ENCODE measurements at regions not wholly inside any gene's neighbourhood (a gene's known extent, or its start where the extent isn't known, plus 50 kb on each side); places are given as distances from the start of the nearest gene placed in this dataset.

DNA sequence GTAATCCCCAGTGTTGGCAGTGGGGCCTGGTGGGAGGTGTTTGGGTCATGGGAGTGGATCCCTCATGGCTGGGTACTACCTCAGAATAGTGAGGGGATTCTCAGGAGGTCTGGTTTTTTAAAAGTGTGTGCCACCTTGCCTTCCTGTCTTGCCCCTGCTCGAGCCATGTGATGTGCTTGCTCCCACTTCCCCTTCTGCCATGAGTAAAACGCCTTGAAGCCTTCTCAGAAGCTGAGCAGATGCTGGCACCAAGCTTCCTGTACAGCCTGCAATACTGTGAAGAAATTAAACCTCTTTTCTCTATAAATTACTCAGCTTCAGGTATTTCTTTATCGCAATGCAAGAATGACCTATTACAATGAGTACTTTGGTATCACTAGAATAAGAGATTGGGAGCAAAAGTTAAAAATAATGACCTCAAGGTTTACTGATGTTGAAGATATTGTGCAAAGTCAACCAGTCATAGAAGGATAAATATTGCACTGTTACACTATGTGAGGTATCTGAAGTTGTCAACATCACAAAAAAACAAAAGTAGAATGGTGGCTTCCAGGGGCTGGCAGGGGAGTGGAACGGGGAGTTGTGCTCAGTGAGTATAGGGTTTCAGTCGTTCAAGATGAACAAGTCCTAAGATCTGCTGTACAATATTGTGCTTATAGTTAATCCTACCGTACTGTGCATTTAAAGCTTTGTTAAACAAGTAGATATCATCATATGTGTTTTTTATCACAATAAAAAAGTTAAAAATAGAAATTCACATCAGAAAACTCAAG lies 938.3 kb upstream of the CNTNAP5 start:
- H3K36me3 ChIP-seq: no peaks in the 10 kb centered on the region
- H3K4me1 ChIP-seq: no peaks in the 10 kb centered on the region
- no peak overlapping the region for H3K27ac ChIP-seq
- H3K9me3 ChIP-seq: no peaks in the 10 kb centered on the region
- no peak for DNase-seq
- no peak overlapping the region for H3K4me3 ChIP-seq
- H3K27me3 ChIP-seq: no peaks in the 10 kb centered on the region
- TF ChIP-seq, protein P1, sequence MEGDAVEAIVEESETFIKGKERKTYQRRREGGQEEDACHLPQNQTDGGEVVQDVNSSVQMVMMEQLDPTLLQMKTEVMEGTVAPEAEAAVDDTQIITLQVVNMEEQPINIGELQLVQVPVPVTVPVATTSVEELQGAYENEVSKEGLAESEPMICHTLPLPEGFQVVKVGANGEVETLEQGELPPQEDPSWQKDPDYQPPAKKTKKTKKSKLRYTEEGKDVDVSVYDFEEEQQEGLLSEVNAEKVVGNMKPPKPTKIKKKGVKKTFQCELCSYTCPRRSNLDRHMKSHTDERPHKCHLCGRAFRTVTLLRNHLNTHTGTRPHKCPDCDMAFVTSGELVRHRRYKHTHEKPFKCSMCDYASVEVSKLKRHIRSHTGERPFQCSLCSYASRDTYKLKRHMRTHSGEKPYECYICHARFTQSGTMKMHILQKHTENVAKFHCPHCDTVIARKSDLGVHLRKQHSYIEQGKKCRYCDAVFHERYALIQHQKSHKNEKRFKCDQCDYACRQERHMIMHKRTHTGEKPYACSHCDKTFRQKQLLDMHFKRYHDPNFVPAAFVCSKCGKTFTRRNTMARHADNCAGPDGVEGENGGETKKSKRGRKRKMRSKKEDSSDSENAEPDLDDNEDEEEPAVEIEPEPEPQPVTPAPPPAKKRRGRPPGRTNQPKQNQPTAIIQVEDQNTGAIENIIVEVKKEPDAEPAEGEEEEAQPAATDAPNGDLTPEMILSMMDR (IDR thresholded peaks at IDR 0.05): no peak
- no peak for TF ChIP-seq POLR2A (IDR thresholded peaks at IDR 0.05)

DNA sequence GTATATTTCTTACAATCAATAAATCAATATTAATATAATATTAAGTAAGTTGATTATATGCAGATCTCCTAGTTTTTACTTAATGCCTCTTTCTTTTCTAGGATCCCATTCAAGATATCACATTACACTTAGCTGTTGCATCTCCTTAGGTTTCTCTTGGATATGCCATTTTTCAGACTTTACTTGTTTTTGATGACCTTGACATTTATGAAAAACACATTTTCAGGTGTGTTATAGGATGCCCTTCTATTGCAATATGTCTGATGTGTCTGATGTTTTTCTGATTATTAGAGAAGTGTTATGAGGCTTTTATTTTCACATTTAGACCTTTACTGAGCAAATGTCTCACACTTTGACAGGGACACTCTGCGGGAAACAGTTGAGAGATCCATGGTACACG lies 933.6 kb upstream of the CNTNAP5 start:
- no peak for DNase-seq
- Histone ChIP-seq H3K36me3 (no peaks in the 10 kb centered on the region), H3K4me3 (no peak overlapping the region), H3K9me3 (no peaks in the 10 kb centered on the region), H3K27me3 (no peaks in the 10 kb centered on the region), H3K27ac (no peak overlapping the region), H3K4me1 (no peaks in the 10 kb centered on the region)
- TF ChIP-seq, protein P1 (IDR thresholded peaks at IDR 0.05): no peak
- TF ChIP-seq POLR2A (IDR thresholded peaks at IDR 0.05): no peak

DNA sequence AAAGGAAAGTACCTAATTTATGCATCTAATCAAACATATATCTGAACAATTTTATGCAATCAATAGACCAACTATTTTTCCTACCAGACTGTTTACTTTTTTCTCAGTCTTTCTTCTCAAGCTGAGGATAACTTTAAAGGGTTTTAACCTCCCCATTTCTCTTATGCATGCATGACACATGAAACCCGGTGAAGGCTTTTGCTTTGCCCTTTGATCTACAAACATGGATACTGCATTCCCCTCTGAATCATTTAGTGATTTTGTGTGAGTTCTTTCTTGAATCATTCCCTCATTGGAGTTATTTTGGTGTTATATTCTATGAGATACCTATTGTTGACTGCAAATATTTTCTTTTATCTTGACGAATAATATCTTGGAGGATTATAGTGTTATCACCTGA lies 931.9 kb upstream of the CNTNAP5 start:
- no peak overlapping the region for H3K27ac ChIP-seq
- TF ChIP-seq, protein P1 (IDR thresholded peaks at IDR 0.05): no peak
- TF ChIP-seq POLR2A (IDR thresholded peaks at IDR 0.05): no peak
- no peaks in the 10 kb centered on the region for H3K36me3 ChIP-seq

DNA sequence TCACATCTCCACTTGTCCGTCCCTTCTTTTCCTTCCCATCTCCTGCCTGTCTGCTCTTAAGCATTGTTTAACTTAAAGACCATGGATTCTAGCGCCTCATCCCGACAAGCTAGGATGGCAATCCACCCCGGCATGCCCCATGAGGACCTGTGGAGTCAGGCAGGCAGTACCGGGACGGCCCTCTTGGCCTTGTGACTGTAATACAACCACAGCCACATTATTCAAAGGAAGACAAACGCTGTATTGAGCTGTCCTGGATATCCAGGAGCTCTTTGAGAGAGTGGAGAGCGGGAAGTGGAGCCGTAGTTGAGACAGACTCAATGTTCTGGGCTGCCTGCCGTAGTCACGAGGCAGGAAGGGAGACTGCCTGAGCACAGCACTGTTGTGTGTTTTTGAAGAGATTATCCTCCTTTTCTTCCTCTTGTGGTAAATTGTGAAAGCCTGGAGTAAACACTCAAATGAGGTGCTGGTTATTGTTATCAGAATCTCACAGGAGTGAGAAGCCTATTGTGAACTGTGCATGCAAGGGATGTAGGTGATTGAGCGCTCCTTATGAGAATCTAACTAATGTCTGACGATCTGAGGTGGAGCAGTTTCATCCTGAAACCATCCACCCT lies 929.8 kb upstream of the CNTNAP5 start:
- no peaks in the 10 kb centered on the region for H3K27me3 ChIP-seq
- no peak overlapping the region for H3K27ac ChIP-seq

More for the DNA sequence above, 931.9 kb upstream of the CNTNAP5 start:
- Histone ChIP-seq H3K4me3 (no peak overlapping the region), H3K9me3 (no peaks in the 10 kb centered on the region), H3K27me3 (no peaks in the 10 kb centered on the region), H3K4me1 (no peaks in the 10 kb centered on the region)
- no peak for DNase-seq

DNA sequence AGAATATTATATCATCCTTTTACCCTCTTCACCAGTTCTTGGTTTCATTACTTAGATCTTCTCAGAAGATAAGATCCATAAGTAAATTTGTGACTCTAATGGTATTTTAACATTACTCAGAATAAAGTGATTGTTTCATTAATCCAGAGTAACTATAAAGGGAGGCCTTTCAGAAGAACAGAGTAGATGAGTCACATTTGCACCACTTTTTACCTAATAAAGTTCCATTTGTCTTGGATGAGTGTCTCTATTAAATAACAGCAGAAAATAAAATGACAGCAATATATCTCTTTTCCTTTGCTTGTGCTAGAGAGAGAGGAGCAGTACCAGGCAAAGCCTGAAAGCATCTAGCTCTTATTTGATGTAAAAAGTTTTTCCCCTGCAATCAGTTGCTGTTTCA lies 926.5 kb upstream of the CNTNAP5 start:
- no peak overlapping the region for H3K27ac ChIP-seq
- no peak for TF ChIP-seq POLR2A (IDR thresholded peaks at IDR 0.05)
- TF ChIP-seq, protein P1 (IDR thresholded peaks at IDR 0.05): no peak
- no peaks in the 10 kb centered on the region for H3K27me3 ChIP-seq
- H3K4me3 ChIP-seq: no peak overlapping the region
- no peaks in the 10 kb centered on the region for H3K9me3 ChIP-seq
- DNase-seq: no peak
- H3K36me3 ChIP-seq: no peaks in the 10 kb centered on the region
- no peaks in the 10 kb centered on the region for H3K4me1 ChIP-seq

More for the DNA sequence above, 929.8 kb upstream of the CNTNAP5 start:
- TF ChIP-seq, protein P1 (IDR thresholded peaks at IDR 0.05): no peak
- no peak for TF ChIP-seq POLR2A (IDR thresholded peaks at IDR 0.05)
- Histone ChIP-seq H3K36me3 (no peaks in the 10 kb centered on the region), H3K9me3 (no peaks in the 10 kb centered on the region), H3K4me3 (no peak overlapping the region), H3K4me1 (no peaks in the 10 kb centered on the region)
- DNase-seq: no peak

Measured in Peyer's patch (tissue), 4 donors.